PC-3 (cell line): ENCODE measurements at regions not wholly inside any gene's neighbourhood (a gene's known extent, or its start where the extent isn't known, plus 50 kb on each side); places are given as distances from the start of the nearest gene placed in this dataset.

ENCODE experiments used
- ATAC-seq: fragments of 200-7000 bp; cut with Tn5 transposase; 2 replicates; pipeline ENCODE4 v1.9.1; 2020; ENCODE audit warnings: mild to moderate bottlenecking, moderate library complexity
- BruUV-seq: library from RNA; stranded (reverse); fragments of 400-500 nt; replicated peaks from 2 replicates; lab custom pipeline; 2021; lab: Mats Ljungman, UMichigan
- CTCF ChIA-PET: fragments of 300-600 bp; sonication (Branson Sonifier 250); formaldehyde crosslinking; loops from one replicate; lab custom pipeline; 2022; ENCODE audit warnings: antibody characterized with exemption; lab: Charles Lee
- POLR2A ChIA-PET: fragments of 300-600 bp; sonication (Branson Sonifier 250); formaldehyde crosslinking; loops from one replicate; lab custom pipeline; 2022; ENCODE audit warnings: antibody characterized with exemption; ENCODE audit not compliant: unreplicated experiment; lab: Charles Lee
- DNase-seq: peaks from one replicate; pipeline ENCODE4 v3.0.0-alpha.2; 2015
- H2AFZ ChIP-seq: fragments of 300-600 bp; sonication (generic); 2 replicates; pipeline ENCODE4 v1.6.0; 2016; ENCODE audit warnings: antibody characterized with exemption, low read length
- H3F3A ChIP-seq: fragments of 300-600 bp; sonication (generic); one replicate; pipeline ENCODE4 v1.6.0; 2017; ENCODE audit warnings: antibody characterized with exemption, low read length, control low read depth, mild to moderate bottlenecking; ENCODE audit not compliant: unreplicated experiment
- H3K27ac ChIP-seq: fragments of 300-600 bp; sonication (generic); 2 replicates; pipeline ENCODE4 v1.5.1; 2016; ENCODE audit warnings: mild to moderate bottlenecking, low read length
- H3K27me3 ChIP-seq: fragments of 300-600 bp; sonication (generic); 2 replicates; pipeline ENCODE4 v1.6.1; 2016; ENCODE audit warnings: low read length, mixed read lengths
- H3K36me3 ChIP-seq: fragments of 300-600 bp; sonication (generic); 2 replicates; pipeline ENCODE4 v1.6.1; 2016; ENCODE audit warnings: low read depth, mixed run types, low read length, mixed read lengths
- H3K4me1 ChIP-seq: fragments of 300-600 bp; sonication (generic); 2 replicates; pipeline ENCODE4 v1.5.1; 2016; ENCODE audit warnings: low read length; ENCODE audit not compliant: insufficient read depth
- H3K4me2 ChIP-seq: fragments of 300-600 bp; sonication (generic); 2 replicates; pipeline ENCODE4 v1.6.0; 2016; ENCODE audit warnings: low read length
- H3K4me3 ChIP-seq: fragments of 300-600 bp; sonication (generic); 2 replicates; pipeline ENCODE4 v1.5.1; 2016; ENCODE audit warnings: mild to moderate bottlenecking, low read length, mixed read lengths
- H3K79me2 ChIP-seq: fragments of 300-600 bp; sonication (generic); 2 replicates; pipeline ENCODE4 v1.6.1; 2017; ENCODE audit warnings: low read length, mixed read lengths
- H3K9ac ChIP-seq: fragments of 300-600 bp; sonication (generic); 2 replicates; pipeline ENCODE4 v1.6.0; 2016; ENCODE audit warnings: mild to moderate bottlenecking, low read length
- H3K9me2 ChIP-seq: fragments of 300-600 bp; sonication (generic); replicated peaks from 2 replicates; pipeline ENCODE4 v1.6.1; 2016; ENCODE audit warnings: mixed run types, low read length, mixed read lengths
- H3K9me3 ChIP-seq: fragments of 300-600 bp; sonication (generic); 2 replicates; pipeline ENCODE4 v1.6.1; 2016; ENCODE audit warnings: low read length, mixed read lengths
- H4K20me1 ChIP-seq: fragments of 300-600 bp; sonication (generic); 2 replicates; pipeline ENCODE4 v1.6.1; 2016; ENCODE audit warnings: low read length, mixed read lengths
- CTCF ChIP-seq: fragments of 300-600 bp; sonication (generic); conservative IDR thresholded peaks from 2 replicates; pipeline ENCODE4 v1.5.1; 2017; ENCODE audit warnings: antibody characterized with exemption, low read depth, mild to moderate bottlenecking, low read length
- EZH2 ChIP-seq: fragments of 300-600 bp; sonication (generic); IDR thresholded peaks from one replicate; pipeline ENCODE4 v1.6.1; 2017; ENCODE audit warnings: antibody characterized with exemption, mild to moderate bottlenecking, low read length; ENCODE audit not compliant: unreplicated experiment
- EZH2phosphoT487 ChIP-seq: fragments of 300-600 bp; sonication (generic); IDR thresholded peaks from 2 replicates; pipeline ENCODE4 v1.6.1; 2018; ENCODE audit warnings: mild to moderate bottlenecking, antibody characterized with exemption, low read length, borderline replicate concordance
- intact Hi-C: fragments of 100-400 bp; cut with micrococcal nuclease; formaldehyde crosslinking; loops from 2 replicates; pipeline ENCODE4 v1.9.0; 2023

DNA sequence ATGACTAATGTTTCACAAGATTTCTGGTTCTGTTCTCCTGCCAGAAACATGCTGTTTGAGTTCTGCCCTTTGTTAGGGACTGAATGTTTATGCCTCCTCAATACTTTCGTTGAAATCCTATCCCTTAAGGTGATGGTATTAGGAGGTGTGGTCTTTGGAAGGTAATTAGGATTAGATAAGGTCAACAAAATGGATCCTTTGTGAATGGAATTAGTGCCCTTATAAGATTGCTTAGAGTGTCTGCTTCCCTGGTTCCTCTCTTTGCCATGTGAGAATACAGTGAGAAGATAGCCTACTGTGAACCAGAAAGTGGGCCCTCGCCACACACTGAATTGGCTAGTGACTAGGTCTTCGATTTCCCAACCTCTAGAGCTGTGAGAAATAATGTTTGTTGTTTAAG, 621.4 kb upstream of the ALCAM start:
- ATAC-seq: no peak
- Histone ChIP-seq H3K9ac (no peak overlapping the region), H4K20me1 (no peaks in the 10 kb centered on the region), H3K4me3 (no peak overlapping the region), H3K27me3 (no peaks in the 10 kb centered on the region), H3K4me1 (no peaks in the 10 kb centered on the region), H3K9me3 (no peaks in the 10 kb centered on the region), H3F3A (no peaks in the 10 kb centered on the region), H2AFZ (no peak overlapping the region), H3K4me2 (no peak overlapping the region), H3K36me3 (no peaks in the 10 kb centered on the region), H3K79me2 (no peaks in the 10 kb centered on the region), H3K9me2 (no peaks in the 10 kb centered on the region), H3K27ac (no peak overlapping the region)
- BruUV-seq: no TSS peak
- POLR2A ChIA-PET: no interaction called here
- DNase-seq: no peak
- intact Hi-C loops: no loop called here
- no peak for TF ChIP-seq EZH2phosphoT487
- no peak for TF ChIP-seq EZH2
- CTCF ChIA-PET: no interaction called here

GRCh38 chr3:104746056-104746455, 620.7 kb upstream of the ALCAM start:
- ATAC-seq (no peak), DNase-seq (no peak)
- Histone ChIP-seq H3K4me3 (no peak overlapping the region), H2AFZ (no peak overlapping the region), H3K27me3 (no peaks in the 10 kb centered on the region), H3K9me3 (no peaks in the 10 kb centered on the region), H3K79me2 (no peaks in the 10 kb centered on the region), H3K9me2 (no peaks in the 10 kb centered on the region), H3K36me3 (no peaks in the 10 kb centered on the region), H3K4me2 (no peak overlapping the region), H3F3A (no peaks in the 10 kb centered on the region), H3K27ac (no peak overlapping the region), H3K4me1 (no peaks in the 10 kb centered on the region), H3K9ac (no peak overlapping the region), H4K20me1 (no peaks in the 10 kb centered on the region)
- BruUV-seq: no TSS peak
- intact Hi-C loops: no loop called here
- TF ChIP-seq CTCF: no peak
- TF ChIP-seq EZH2phosphoT487: no peak
- no peak for TF ChIP-seq EZH2
- ChIA-PET CTCF (no interaction called here), POLR2A (no interaction called here)

- no peak overlapping the region for H3K4me2 ChIP-seq
- H3K9me2 ChIP-seq: no peaks in the 10 kb centered on the region
- H3K36me3 ChIP-seq: no peaks in the 10 kb centered on the region
- H3F3A ChIP-seq: no peaks in the 10 kb centered on the region
- no TSS peak for BruUV-seq
- no peaks in the 10 kb centered on the region for H3K79me2 ChIP-seq
- POLR2A ChIA-PET: interaction anchor here (0.6 kb wide), 1 partner anchor 162 kb away, joined by 4 read pairs; no protein-coding TSS in a partner anchor
- H2AFZ ChIP-seq: no peak overlapping the region
- CTCF ChIA-PET: no interaction called here
- H3K9me3 ChIP-seq: no peaks in the 10 kb centered on the region
- DNase-seq: no peak
- H4K20me1 ChIP-seq: no peaks in the 10 kb centered on the region
- no peaks in the 10 kb centered on the region for H3K27me3 ChIP-seq
- no peak overlapping the region for H3K4me3 ChIP-seq
- H3K9ac ChIP-seq: no peak overlapping the region
- ATAC-seq: no peak
- intact Hi-C loops: loop anchor here (10.0 kb wide), 1 partner anchor 614 kb away; the partner anchor contains the start of gene ALCAM
- no peak for TF ChIP-seq CTCF
- no peak for TF ChIP-seq EZH2phosphoT487
- TF ChIP-seq EZH2: no peak
- H3K27ac ChIP-seq: no peak overlapping the region
- H3K4me1 ChIP-seq: no peaks in the 10 kb centered on the region
These were observed 616.1 kb upstream of the ALCAM start for GRCh38 chr3:104750581-104750980.
